Progenitor cell of endocrine pancreas (in vitro differentiated cells): ENCODE measurements at regions not wholly inside any gene's neighbourhood (a gene's known extent, or its start where the extent isn't known, plus 50 kb on each side); places are given as distances from the start of the nearest gene placed in this dataset.
"Not testable (repeated sequence)": the region's sequence is repeated elsewhere in the genome, so short reads cannot be mapped to it uniquely, and the experiment has no call there.

Experiments used
- DNase-seq: peaks from one replicate; pipeline ENCODE4 v3.0.0; 2021; ENCODE audit warnings: low spot score; ENCODE audit not compliant: unreplicated experiment
- H3K27ac Mint-ChIP-seq: 2 replicates; pipeline ENCODE4 v1.8.0; 2021; ENCODE audit warnings: mild to moderate bottlenecking, moderate library complexity, mixed read lengths
- H3K27me3 Mint-ChIP-seq: 2 replicates; pipeline ENCODE4 v1.8.0; 2021; ENCODE audit warnings: mixed read lengths
- H3K36me3 Mint-ChIP-seq: 2 replicates; pipeline ENCODE4 v1.8.0; 2022; ENCODE audit warnings: mixed read lengths; ENCODE audit not compliant: insufficient read depth
- H3K4me1 Mint-ChIP-seq: 2 replicates; pipeline ENCODE4 v1.8.0; 2021; ENCODE audit warnings: low read depth, mixed read lengths
- H3K4me3 Mint-ChIP-seq: 2 replicates; pipeline ENCODE4 v1.8.0; 2021; ENCODE audit warnings: low read depth, mild to moderate bottlenecking, moderate library complexity, mixed read lengths
- H3K9me3 Mint-ChIP-seq: 2 replicates; pipeline ENCODE4 v1.8.0; 2021; ENCODE audit warnings: low read depth, mixed read lengths
- CTCF ChIP-seq: fragments of 200-600 bp; sonication (generic); IDR thresholded peaks from one replicate; pipeline ENCODE4 v1.5.0; 2021; ENCODE audit warnings: antibody characterized with exemption, mild to moderate bottlenecking; ENCODE audit not compliant: unreplicated experiment

GRCh38 chr1:234893725-234894630 is 234.7 kb downstream of the TOMM20 start:
- DNase-seq = no peak
- Mint-ChIP-seq H3K27ac (no peak overlapping the region), H3K4me3 (no peak overlapping the region), H3K36me3 (no peaks in the 10 kb centered on the region), H3K9me3 (no peaks in the 10 kb centered on the region), H3K4me1 (peaks cover 22% of the 10 kb centered on the region), H3K27me3 (no peaks in the 10 kb centered on the region)
- TF ChIP-seq CTCF = no peak

- no peak for TF ChIP-seq CTCF
- no peaks in the 10 kb centered on the region for H3K27me3 Mint-ChIP-seq
- H3K36me3 Mint-ChIP-seq = no peaks in the 10 kb centered on the region
- peaks cover 17% of the 10 kb centered on the region for H3K4me1 Mint-ChIP-seq
- peak overlapping the region; percentile 60 for H3K27ac Mint-ChIP-seq
- DNase-seq = no peak
- H3K9me3 Mint-ChIP-seq = no peaks in the 10 kb centered on the region
- no peak overlapping the region for H3K4me3 Mint-ChIP-seq
Observed at GRCh38 chr1:234893359-234893724, 235.3 kb downstream of the TOMM20 start.

GRCh38 chr1:234892642-234893041 is 236.0 kb downstream of the TOMM20 start:
- H3K9me3 Mint-ChIP-seq = no peaks in the 10 kb centered on the region
- no peaks in the 10 kb centered on the region for H3K27me3 Mint-ChIP-seq
- TF ChIP-seq CTCF = no peak
- no peaks in the 10 kb centered on the region for H3K36me3 Mint-ChIP-seq
- H3K27ac Mint-ChIP-seq = no peak overlapping the region
- no peak for DNase-seq
- H3K4me3 Mint-ChIP-seq = no peak overlapping the region
- H3K4me1 Mint-ChIP-seq = peaks cover 15% of the 10 kb centered on the region

GRCh38 chr1:234891427-234891826 is 237.2 kb downstream of the TOMM20 start:
- H3K27me3 Mint-ChIP-seq = no peaks in the 10 kb centered on the region
- no peak for TF ChIP-seq CTCF
- peaks cover 16% of the 10 kb centered on the region for H3K4me1 Mint-ChIP-seq
- H3K36me3 Mint-ChIP-seq = no peaks in the 10 kb centered on the region
- H3K27ac Mint-ChIP-seq = no peak overlapping the region
- no peak for DNase-seq
- no peak overlapping the region for H3K4me3 Mint-ChIP-seq
- no peaks in the 10 kb centered on the region for H3K9me3 Mint-ChIP-seq

- Mint-ChIP-seq H3K4me1 (peaks cover 19% of the 10 kb centered on the region), H3K27ac (no peak overlapping the region), H3K4me3 (no peak overlapping the region), H3K27me3 (no peaks in the 10 kb centered on the region), H3K36me3 (no peaks in the 10 kb centered on the region), H3K9me3 (no peaks in the 10 kb centered on the region)
- no peak for DNase-seq
- TF ChIP-seq CTCF = no peak
Observed at GRCh38 chr1:234889643-234890042, 239.0 kb downstream of the TOMM20 start.

- not testable (repeated sequence) for H3K9me3 Mint-ChIP-seq, H3K27me3 Mint-ChIP-seq, H3K36me3 Mint-ChIP-seq, H3K27ac Mint-ChIP-seq, H3K4me3 Mint-ChIP-seq, DNase-seq
- peaks cover 19% of the 10 kb centered on the region for H3K4me1 Mint-ChIP-seq
Observed at GRCh38 chr1:234888247-234888646, 240.4 kb downstream of the TOMM20 start.
